IPS DF 6.9 (cell line): ENCODE measurements at regions not wholly inside any gene's neighbourhood (a gene's known extent, or its start where the extent isn't known, plus 50 kb on each side); places are given as distances from the start of the nearest gene placed in this dataset.

Experiments used
- DNase-seq: peaks from one replicate; pipeline ENCODE4 v3.0.0-alpha.2; 2013; ENCODE audit warnings: low read depth, low spot score
- H3K27ac ChIP-seq: one replicate; pipeline ENCODE4 v1.5.1; 2013; ENCODE audit warnings: low read length, control low read depth
- H3K27me3 ChIP-seq: 2 replicates; pipeline ENCODE4 v1.6.1; 2013; ENCODE audit warnings: mild to moderate bottlenecking, low read length; ENCODE audit not compliant: control insufficient read depth, insufficient read depth
- H3K36me3 ChIP-seq: 2 replicates; pipeline ENCODE4 v1.6.1; 2013; ENCODE audit warnings: low read length; ENCODE audit not compliant: control insufficient read depth, insufficient read depth
- H3K4me1 ChIP-seq: 2 replicates; pipeline ENCODE4 v1.6.1; 2013; ENCODE audit warnings: low read length; ENCODE audit not compliant: control insufficient read depth, insufficient read depth
- H3K4me3 ChIP-seq: 2 replicates; pipeline ENCODE4 v1.5.1; 2013; ENCODE audit warnings: mild to moderate bottlenecking, low read length
- H3K9me3 ChIP-seq: 2 replicates; pipeline ENCODE4 v1.6.1; 2013; ENCODE audit warnings: low read length, inconsistent platforms; ENCODE audit not compliant: control insufficient read depth, insufficient read depth
- WGBS: extraction: QIAGEN DNeasy Blood & Tissue Kit; methylation state at CpG from one replicate; pipeline ENCODE4 v1.1.7; 2013; ENCODE audit warnings: mixed read lengths, missing lambda C conversion rate; ENCODE audit not compliant: insufficient read length, insufficient coverage; 5-methylcytosine and 5-hydroxymethylcytosine counted together

- no peak for DNase-seq
- H3K4me1 ChIP-seq: no peaks in the 10 kb centered on the region
- no peaks in the 10 kb centered on the region for H3K9me3 ChIP-seq
- no peak overlapping the region for H3K27ac ChIP-seq
- H3K4me3 ChIP-seq: no peak overlapping the region
- H3K27me3 ChIP-seq: no peaks in the 10 kb centered on the region
- H3K36me3 ChIP-seq: no peaks in the 10 kb centered on the region
- no CpG with 5 or more reads among the region's 3 CpGs for WGBS
These were observed 389.2 kb upstream of the F9 start for GRCh38 chrX:139141370-139141769.

GRCh38 chrX:139134316-139134715, 396.2 kb upstream of the F9 start:
- Histone ChIP-seq H3K4me3 (no peak overlapping the region), H3K36me3 (no peaks in the 10 kb centered on the region), H3K4me1 (no peaks in the 10 kb centered on the region), H3K27ac (no peak overlapping the region), H3K27me3 (no peaks in the 10 kb centered on the region), H3K9me3 (no peaks in the 10 kb centered on the region)
- WGBS: no CpG with 5 or more reads among the region's 5 CpGs
- DNase-seq: no peak

- H3K4me1 ChIP-seq: no peaks in the 10 kb centered on the region
- peak; percentile 43 for DNase-seq
- H3K36me3 ChIP-seq: no peaks in the 10 kb centered on the region
- H3K27me3 ChIP-seq: no peaks in the 10 kb centered on the region
- H3K4me3 ChIP-seq: no peak overlapping the region
- H3K9me3 ChIP-seq: no peaks in the 10 kb centered on the region
- no CpG with 5 or more reads among the region's 2 CpGs for WGBS
- no peak overlapping the region for H3K27ac ChIP-seq
These were observed 404.0 kb upstream of the F9 start for GRCh38 chrX:139126493-139126892.

GRCh38 chrX:139125916-139126315, 404.6 kb upstream of the F9 start:
- H3K4me3 ChIP-seq: no peak overlapping the region
- WGBS: no CpG with 5 or more reads among the region's 3 CpGs

GRCh38 chrX:139121616-139122286, 408.8 kb upstream of the F9 start:
- Histone ChIP-seq H3K27me3 (no peaks in the 10 kb centered on the region), H3K9me3 (no peaks in the 10 kb centered on the region), H3K4me1 (no peaks in the 10 kb centered on the region), H3K36me3 (no peaks in the 10 kb centered on the region), H3K27ac (no peak overlapping the region), H3K4me3 (no peak overlapping the region)
- DNase-seq: no peak
- no CpG with 5 or more reads among the region's 4 CpGs for WGBS

More at GRCh38 chrX:139125916-139126315, 404.6 kb upstream of the F9 start:
- Histone ChIP-seq H3K27ac (no peak overlapping the region), H3K9me3 (no peaks in the 10 kb centered on the region), H3K36me3 (no peaks in the 10 kb centered on the region), H3K4me1 (no peaks in the 10 kb centered on the region), H3K27me3 (no peaks in the 10 kb centered on the region)
- DNase-seq: no peak

GRCh38 chrX:139120760-139121159, 409.2 kb upstream of the FGF13 start:
- Histone ChIP-seq H3K27me3 (no peaks in the 10 kb centered on the region), H3K4me1 (no peaks in the 10 kb centered on the region), H3K4me3 (no peak overlapping the region), H3K9me3 (no peaks in the 10 kb centered on the region), H3K36me3 (no peaks in the 10 kb centered on the region), H3K27ac (no peak overlapping the region)
- no CpG with 5 or more reads among the region's 5 CpGs for WGBS
- no peak for DNase-seq

- DNase-seq: no peak
- H3K4me3 ChIP-seq: no peak overlapping the region
- no CpG with 5 or more reads among the region's 6 CpGs for WGBS
- H3K27me3 ChIP-seq: no peaks in the 10 kb centered on the region
- no peak overlapping the region for H3K27ac ChIP-seq
- no peaks in the 10 kb centered on the region for H3K4me1 ChIP-seq
- no peaks in the 10 kb centered on the region for H3K9me3 ChIP-seq
- no peaks in the 10 kb centered on the region for H3K36me3 ChIP-seq
These were observed 402.2 kb upstream of the FGF13 start for GRCh38 chrX:139113708-139114107.

GRCh38 chrX:139112432-139112831, 400.9 kb upstream of the FGF13 start:
- Histone ChIP-seq H3K9me3 (no peaks in the 10 kb centered on the region), H3K27me3 (no peaks in the 10 kb centered on the region), H3K4me1 (no peaks in the 10 kb centered on the region), H3K36me3 (no peaks in the 10 kb centered on the region), H3K27ac (no peak overlapping the region), H3K4me3 (no peak overlapping the region)
- no CpG with 5 or more reads among the region's 2 CpGs for WGBS
- no peak for DNase-seq

- H3K4me3 ChIP-seq: no peak overlapping the region
- DNase-seq: no peak
- WGBS: no CpG with 5 or more reads among the region's 2 CpGs
- no peaks in the 10 kb centered on the region for H3K36me3 ChIP-seq
- H3K27ac ChIP-seq: no peak overlapping the region
- H3K9me3 ChIP-seq: no peaks in the 10 kb centered on the region
- no peaks in the 10 kb centered on the region for H3K4me1 ChIP-seq
- H3K27me3 ChIP-seq: no peaks in the 10 kb centered on the region
These were observed 394.6 kb upstream of the FGF13 start for GRCh38 chrX:139106069-139106468.

- WGBS: no CpG with 5 or more reads among the region's 6 CpGs
- H3K27me3 ChIP-seq: no peaks in the 10 kb centered on the region
- DNase-seq: no peak
- H3K27ac ChIP-seq: no peak overlapping the region
- H3K4me1 ChIP-seq: no peaks in the 10 kb centered on the region
- H3K9me3 ChIP-seq: no peaks in the 10 kb centered on the region
- no peaks in the 10 kb centered on the region for H3K36me3 ChIP-seq
- H3K4me3 ChIP-seq: no peak overlapping the region
These were observed 383.4 kb upstream of the FGF13 start for GRCh38 chrX:139094671-139095592.
